ENCODE measurements at regions not wholly inside any gene's neighbourhood (a gene's known extent, or its start where the extent isn't known, plus 50 kb on each side); places are given as distances from the start of the nearest gene placed in this dataset.
"Not testable (repeated sequence)": the region's sequence is repeated elsewhere in the genome, so short reads cannot be mapped to it uniquely, and the experiment has no call there.

GRCh38 chr1:178587096-178587495 lies 74.2 kb downstream of the TEX35 start:
- intact Hi-C loops (cut with micrococcal nuclease): no loop called here
- H3K36me3 Mint-ChIP-seq (ENCODE audit: low read depth): no peaks in the 10 kb centered on the region
- no peak overlapping the region for H3K27ac Mint-ChIP-seq
- peaks cover 14% of the 10 kb centered on the region for H3K27me3 Mint-ChIP-seq (ENCODE audit: low read depth)
- no peak overlapping the region for H3K4me3 Mint-ChIP-seq
- no peaks in the 10 kb centered on the region for H3K9me3 Mint-ChIP-seq
- DNase-seq: no peak
- no peaks in the 10 kb centered on the region for H3K4me1 Mint-ChIP-seq (ENCODE audit: low read depth)
- CTCF ChIA-PET: interaction anchor here (0.6 to 1.6 kb wide), 3 partner anchors 9 to 276 kb away, joined by 3 to 4 read pairs (median 3); no protein-coding TSS in a partner anchor

GRCh38 chr1:178587975-178588374 lies 75.1 kb downstream of the TEX35 start:
- CTCF ChIA-PET: interaction anchor here (1.2 to 1.6 kb wide), 2 partner anchors 8 to 15 kb away, joined by 3 read pairs; no protein-coding TSS in a partner anchor
- intact Hi-C loops (cut with micrococcal nuclease): no loop called here
- Mint-ChIP-seq H3K9me3 (no peaks in the 10 kb centered on the region), H3K4me1 (ENCODE audit: low read depth) (no peaks in the 10 kb centered on the region), H3K27ac (no peak overlapping the region), H3K4me3 (no peak overlapping the region), H3K27me3 (ENCODE audit: low read depth) (peaks cover 13% of the 10 kb centered on the region), H3K36me3 (ENCODE audit: low read depth) (no peaks in the 10 kb centered on the region)
- DNase-seq: no peak

- intact Hi-C loops (cut with micrococcal nuclease); H3K4me3 Mint-ChIP-seq: not testable (repeated sequence)
Measured at GRCh38 chr1:178589042-178589441, 76.1 kb downstream of the TEX35 start.

GRCh38 chr1:178591811-178592210 lies 78.9 kb downstream of the TEX35 start:
- H3K36me3 Mint-ChIP-seq (ENCODE audit: low read depth); CTCF ChIA-PET; H3K9me3 Mint-ChIP-seq; DNase-seq; H3K27ac Mint-ChIP-seq; intact Hi-C loops (cut with micrococcal nuclease); H3K4me1 Mint-ChIP-seq (ENCODE audit: low read depth); H3K4me3 Mint-ChIP-seq: not testable (repeated sequence)
- peaks cover 13% of the 10 kb centered on the region for H3K27me3 Mint-ChIP-seq (ENCODE audit: low read depth)

More at GRCh38 chr1:178589042-178589441, 76.1 kb downstream of the TEX35 start:
- DNase-seq; CTCF ChIA-PET; H3K27ac Mint-ChIP-seq; H3K36me3 Mint-ChIP-seq (ENCODE audit: low read depth); H3K4me1 Mint-ChIP-seq (ENCODE audit: low read depth); H3K9me3 Mint-ChIP-seq: not testable (repeated sequence)
- H3K27me3 Mint-ChIP-seq (ENCODE audit: low read depth): peaks cover 13% of the 10 kb centered on the region

- no peaks in the 10 kb centered on the region for H3K9me3 Mint-ChIP-seq
- peaks cover 4% of the 10 kb centered on the region for H3K27me3 Mint-ChIP-seq (ENCODE audit: low read depth)
- H3K27ac Mint-ChIP-seq: no peak overlapping the region
- CTCF ChIA-PET: no interaction called here
- intact Hi-C loops (cut with micrococcal nuclease): no loop called here
- no peak for DNase-seq
- H3K4me3 Mint-ChIP-seq: no peak overlapping the region
- H3K36me3 Mint-ChIP-seq (ENCODE audit: low read depth): no peaks in the 10 kb centered on the region
- no peaks in the 10 kb centered on the region for H3K4me1 Mint-ChIP-seq (ENCODE audit: low read depth)
Measured at GRCh38 chr1:178593515-178593914, 80.6 kb downstream of the TEX35 start.

GRCh38 chr1:178594133-178594532 lies 81.2 kb downstream of the TEX35 start:
- peaks cover 1% of the 10 kb centered on the region for H3K27me3 Mint-ChIP-seq (ENCODE audit: low read depth)
- intact Hi-C loops (cut with micrococcal nuclease): no loop called here
- CTCF ChIA-PET: no interaction called here
- no peak overlapping the region for H3K4me3 Mint-ChIP-seq
- H3K27ac Mint-ChIP-seq: no peak overlapping the region
- no peaks in the 10 kb centered on the region for H3K9me3 Mint-ChIP-seq
- DNase-seq: no peak
- no peaks in the 10 kb centered on the region for H3K36me3 Mint-ChIP-seq (ENCODE audit: low read depth)
- H3K4me1 Mint-ChIP-seq (ENCODE audit: low read depth): no peaks in the 10 kb centered on the region

- H3K27me3 Mint-ChIP-seq (ENCODE audit: low read depth): no peaks in the 10 kb centered on the region
- CTCF ChIA-PET: interaction anchor here (1.0 to 1.3 kb wide), 2 partner anchors 10 to 158 kb away, joined by 3 read pairs; no protein-coding TSS in a partner anchor
- no peaks in the 10 kb centered on the region for H3K36me3 Mint-ChIP-seq (ENCODE audit: low read depth)
- no peak overlapping the region for H3K4me3 Mint-ChIP-seq
- no peaks in the 10 kb centered on the region for H3K4me1 Mint-ChIP-seq (ENCODE audit: low read depth)
- H3K27ac Mint-ChIP-seq: no peak overlapping the region
- intact Hi-C loops (cut with micrococcal nuclease): no loop called here
- H3K9me3 Mint-ChIP-seq: no peaks in the 10 kb centered on the region
- DNase-seq: no peak
Measured at GRCh38 chr1:178595491-178595890, 82.6 kb downstream of the TEX35 start.

- Mint-ChIP-seq H3K27ac (no peak overlapping the region), H3K27me3 (ENCODE audit: low read depth) (no peaks in the 10 kb centered on the region), H3K4me3 (no peak overlapping the region), H3K36me3 (ENCODE audit: low read depth) (no peaks in the 10 kb centered on the region), H3K9me3 (no peaks in the 10 kb centered on the region), H3K4me1 (ENCODE audit: low read depth) (no peaks in the 10 kb centered on the region)
- CTCF ChIA-PET: interaction anchor here (0.7 kb wide), 1 partner anchor 149 kb away, joined by 3 read pairs; no protein-coding TSS in a partner anchor
- DNase-seq: no peak
- intact Hi-C loops (cut with micrococcal nuclease): no loop called here
Measured at GRCh38 chr1:178599087-178599486, 86.2 kb downstream of the TEX35 start.

GRCh38 chr1:178599745-178600144 lies 86.8 kb downstream of the TEX35 start:
- no peak for DNase-seq
- no peak overlapping the region for H3K4me3 Mint-ChIP-seq
- H3K36me3 Mint-ChIP-seq (ENCODE audit: low read depth): no peaks in the 10 kb centered on the region
- CTCF ChIA-PET: no interaction called here
- intact Hi-C loops (cut with micrococcal nuclease): no loop called here
- no peak overlapping the region for H3K27ac Mint-ChIP-seq
- H3K4me1 Mint-ChIP-seq (ENCODE audit: low read depth): no peaks in the 10 kb centered on the region
- no peaks in the 10 kb centered on the region for H3K27me3 Mint-ChIP-seq (ENCODE audit: low read depth)
- H3K9me3 Mint-ChIP-seq: no peaks in the 10 kb centered on the region

- CTCF ChIA-PET: no interaction called here
- H3K4me3 Mint-ChIP-seq: no peak overlapping the region
- H3K4me1 Mint-ChIP-seq (ENCODE audit: low read depth): no peaks in the 10 kb centered on the region
- H3K27ac Mint-ChIP-seq: no peak overlapping the region
- intact Hi-C loops (cut with micrococcal nuclease): no loop called here
- H3K9me3 Mint-ChIP-seq: no peaks in the 10 kb centered on the region
- H3K27me3 Mint-ChIP-seq (ENCODE audit: low read depth): peaks cover 3% of the 10 kb centered on the region
- H3K36me3 Mint-ChIP-seq (ENCODE audit: low read depth): no peaks in the 10 kb centered on the region
- no peak for DNase-seq
Measured at GRCh38 chr1:178603926-178604325, 91.0 kb downstream of the TEX35 start.

GRCh38 chr1:178606839-178607238 lies 93.9 kb downstream of the TEX35 start:
- DNase-seq: no peak
- Mint-ChIP-seq H3K9me3 (no peaks in the 10 kb centered on the region), H3K4me1 (ENCODE audit: low read depth) (no peaks in the 10 kb centered on the region), H3K27ac (no peak overlapping the region), H3K27me3 (ENCODE audit: low read depth) (peaks cover 3% of the 10 kb centered on the region), H3K4me3 (no peak overlapping the region), H3K36me3 (ENCODE audit: low read depth) (no peaks in the 10 kb centered on the region)
- intact Hi-C loops (cut with micrococcal nuclease): no loop called here
- CTCF ChIA-PET: no interaction called here

GRCh38 chr1:178607718-178608408 lies 95.0 kb downstream of the TEX35 start:
- Mint-ChIP-seq H3K27ac (no peak overlapping the region), H3K4me1 (ENCODE audit: low read depth) (no peaks in the 10 kb centered on the region), H3K9me3 (no peaks in the 10 kb centered on the region), H3K36me3 (ENCODE audit: low read depth) (no peaks in the 10 kb centered on the region), H3K4me3 (no peak overlapping the region), H3K27me3 (ENCODE audit: low read depth) (peaks cover 7% of the 10 kb centered on the region)
- intact Hi-C loops (cut with micrococcal nuclease): no loop called here
- CTCF ChIA-PET: interaction anchor here (0.6 kb wide), 1 partner anchor 300 kb away, joined by 3 read pairs; no protein-coding TSS in a partner anchor
- no peak for DNase-seq

GRCh38 chr1:178609015-178609414 lies 96.1 kb downstream of the TEX35 start:
- H3K27me3 Mint-ChIP-seq (ENCODE audit: low read depth): peaks cover 7% of the 10 kb centered on the region
- H3K36me3 Mint-ChIP-seq (ENCODE audit: low read depth): no peaks in the 10 kb centered on the region
- no peaks in the 10 kb centered on the region for H3K9me3 Mint-ChIP-seq
- H3K4me3 Mint-ChIP-seq: no peak overlapping the region
- no peak overlapping the region for H3K27ac Mint-ChIP-seq
- no peak for DNase-seq
- CTCF ChIA-PET: no interaction called here
- H3K4me1 Mint-ChIP-seq (ENCODE audit: low read depth): no peaks in the 10 kb centered on the region
- intact Hi-C loops (cut with micrococcal nuclease): no loop called here

Measured in activated naive CD4-positive, alpha-beta T cell treated with anti-CD3 and anti-CD28 coated beads for 36 hours (primary cell).